ENCODE measurements at regions not wholly inside any gene's neighbourhood (a gene's known extent, or its start where the extent isn't known, plus 50 kb on each side); places are given as distances from the start of the nearest gene placed in this dataset.
"Not testable (repeated sequence)": the region's sequence is repeated elsewhere in the genome, so short reads cannot be mapped to it uniquely, and the experiment has no call there.

- POLR2A ChIA-PET, result no interaction called here
- Mint-ChIP-seq H3K9me3 (peaks cover 5 to 28% (median 16%) of the 10 kb centered on the region in 11 donors), H3K4me3 (no peak overlapping the region)
Measured at GRCh38 chr1:73327180-73327793, 870.7 kb downstream of the LRRIQ3 start.

GRCh38 chr1:73326663-73327062, 871.3 kb downstream of the LRRIQ3 start:
- Mint-ChIP-seq H3K36me3 (no peaks in the 10 kb centered on the region), H3K4me1 (no peaks in the 10 kb centered on the region), H3K27ac (no peak overlapping the region), H3K4me3 (no peak overlapping the region), H3K27me3 (no peaks in the 10 kb centered on the region), H3K9me3 (peaks cover 3 to 25% (median 13%) of the 10 kb centered on the region in 11 donors)
- Histone ChIP-seq H3K4me1 (ENCODE audit: control insufficient read depth in 2 of 2, insufficient read depth in 2 of 2, low read length in 2 of 2) (no peaks in the 10 kb centered on the region), H3K9me3 (ENCODE audit: control insufficient read depth in 2 of 3, low read length in 3 of 3) (peaks cover 0 to 13% (median 0%) of the 10 kb centered on the region in 3 experiments), H3K4me3 (ENCODE audit: low read length) (no peak overlapping the region), H3K27ac (ENCODE audit: low read depth, low read length) (no peak overlapping the region), H3K36me3 (ENCODE audit: control insufficient read depth in 2 of 3, insufficient read depth in 3 of 3, low read length in 3 of 3) (no peaks in the 10 kb centered on the region), H3K27me3 (ENCODE audit: control insufficient read depth in 2 of 2, insufficient read depth in 2 of 2, low read length in 2 of 2) (no peaks in the 10 kb centered on the region)
- ChIA-PET CTCF (no interaction called here), POLR2A (no interaction called here)
- intact Hi-C loops (cut with micrococcal nuclease), result no loop called here
- ATAC-seq, result no peak
- no peak for DNase-seq

More at GRCh38 chr1:73327180-73327793, 870.7 kb downstream of the LRRIQ3 start:
- Histone ChIP-seq H3K27me3 (ENCODE audit: control insufficient read depth in 2 of 2, insufficient read depth in 2 of 2, low read length in 2 of 2) (no peaks in the 10 kb centered on the region), H3K4me1 (ENCODE audit: control insufficient read depth in 2 of 2, insufficient read depth in 2 of 2, low read length in 2 of 2) (no peaks in the 10 kb centered on the region), H3K9me3 (ENCODE audit: control insufficient read depth in 2 of 3, low read length in 3 of 3) (peaks cover 0 to 13% (median 0%) of the 10 kb centered on the region in 3 experiments), H3K27ac (ENCODE audit: low read depth, low read length) (no peak overlapping the region), H3K4me3 (ENCODE audit: low read length) (no peak overlapping the region), H3K36me3 (ENCODE audit: control insufficient read depth in 2 of 3, insufficient read depth in 3 of 3, low read length in 3 of 3) (no peaks in the 10 kb centered on the region)
- H3K27ac Mint-ChIP-seq, result no peak overlapping the region
- H3K27me3 Mint-ChIP-seq, result no peaks in the 10 kb centered on the region
- CTCF ChIA-PET, result no interaction called here
- DNase-seq, result no peak
- no peaks in the 10 kb centered on the region for H3K4me1 Mint-ChIP-seq
- H3K36me3 Mint-ChIP-seq, result no peaks in the 10 kb centered on the region
- intact Hi-C loops (cut with micrococcal nuclease), result no loop called here
- peak; percentile 14 for ATAC-seq

GRCh38 chr1:73310797-73311381, 887.1 kb downstream of the LRRIQ3 start:
- intact Hi-C loops (cut with micrococcal nuclease), result no loop called here
- ChIA-PET POLR2A (no interaction called here), CTCF (no interaction called here)
- Mint-ChIP-seq H3K4me3 (no peak overlapping the region), H3K27me3 (no peaks in the 10 kb centered on the region), H3K27ac (peak overlapping the region in 1 of 9 donors; percentile 6), H3K4me1 (no peaks in the 10 kb centered on the region), H3K36me3 (peaks cover 0 to 6% (median 0%) of the 10 kb centered on the region in 5 donors), H3K9me3 (peaks cover 0 to 21% (median 2%) of the 10 kb centered on the region in 11 donors)
- H3K27ac ChIP-seq (ENCODE audit: low read depth, low read length), result no peak overlapping the region
- H3K9me3 ChIP-seq (ENCODE audit: control insufficient read depth in 2 of 3, low read length in 3 of 3), result no peaks in the 10 kb centered on the region
- no peak for ATAC-seq
- H3K4me3 ChIP-seq (ENCODE audit: low read length), result no peak overlapping the region
- no peaks in the 10 kb centered on the region for H3K27me3 ChIP-seq (ENCODE audit: control insufficient read depth in 2 of 2, insufficient read depth in 2 of 2, low read length in 2 of 2)
- no peaks in the 10 kb centered on the region for H3K36me3 ChIP-seq (ENCODE audit: control insufficient read depth in 2 of 3, insufficient read depth in 3 of 3, low read length in 3 of 3)
- H3K4me1 ChIP-seq (ENCODE audit: control insufficient read depth in 2 of 2, insufficient read depth in 2 of 2, low read length in 2 of 2), result no peaks in the 10 kb centered on the region
- DNase-seq, result no peak

- Histone ChIP-seq H3K27me3 (ENCODE audit: control insufficient read depth in 2 of 2, insufficient read depth in 2 of 2, low read length in 2 of 2) (no peaks in the 10 kb centered on the region), H3K36me3 (ENCODE audit: control insufficient read depth in 2 of 3, insufficient read depth in 3 of 3, low read length in 3 of 3) (no peaks in the 10 kb centered on the region), H3K4me3 (ENCODE audit: low read length) (no peak overlapping the region), H3K4me1 (ENCODE audit: control insufficient read depth in 2 of 2, insufficient read depth in 2 of 2, low read length in 2 of 2) (no peaks in the 10 kb centered on the region), H3K27ac (ENCODE audit: low read depth, low read length) (no peak overlapping the region), H3K9me3 (ENCODE audit: control insufficient read depth in 2 of 3, low read length in 3 of 3) (no peaks in the 10 kb centered on the region)
- no peak overlapping the region for H3K4me3 Mint-ChIP-seq
- ATAC-seq, result no peak
- no peak for DNase-seq
- ChIA-PET POLR2A (no interaction called here), CTCF (no interaction called here)
- no peaks in the 10 kb centered on the region for H3K27me3 Mint-ChIP-seq
- peaks cover 0 to 6% (median 0%) of the 10 kb centered on the region in 5 donors for H3K36me3 Mint-ChIP-seq
- intact Hi-C loops (cut with micrococcal nuclease), result no loop called here
- H3K27ac Mint-ChIP-seq, result no peak overlapping the region
- H3K9me3 Mint-ChIP-seq, result peaks cover 0 to 6% (median 1%) of the 10 kb centered on the region in 11 donors
- H3K4me1 Mint-ChIP-seq, result no peaks in the 10 kb centered on the region
Measured at GRCh38 chr1:73306899-73307555, 890.9 kb downstream of the LRRIQ3 start.

GRCh38 chr1:73273886-73274285, 924.1 kb downstream of the LRRIQ3 start:
- H3K27ac Mint-ChIP-seq, result no peak overlapping the region
- H3K4me3 Mint-ChIP-seq, result no peak overlapping the region
- ChIA-PET POLR2A (no interaction called here), CTCF (no interaction called here)
- peaks cover 0 to 3% (median 0%) of the 10 kb centered on the region in 5 donors for H3K36me3 Mint-ChIP-seq
- Histone ChIP-seq H3K36me3 (ENCODE audit: control insufficient read depth in 2 of 3, insufficient read depth in 3 of 3, low read length in 3 of 3) (no peaks in the 10 kb centered on the region), H3K27ac (ENCODE audit: low read depth, low read length) (no peak overlapping the region), H3K27me3 (ENCODE audit: control insufficient read depth in 2 of 2, insufficient read depth in 2 of 2, low read length in 2 of 2) (no peaks in the 10 kb centered on the region), H3K9me3 (ENCODE audit: control insufficient read depth in 2 of 3, low read length in 3 of 3) (no peaks in the 10 kb centered on the region), H3K4me1 (ENCODE audit: control insufficient read depth in 2 of 2, insufficient read depth in 2 of 2, low read length in 2 of 2) (no peaks in the 10 kb centered on the region), H3K4me3 (ENCODE audit: low read length) (no peak overlapping the region)
- peaks cover 2 to 34% (median 14%) of the 10 kb centered on the region in 11 donors for H3K9me3 Mint-ChIP-seq
- no peaks in the 10 kb centered on the region for H3K4me1 Mint-ChIP-seq
- DNase-seq, result no peak
- intact Hi-C loops (cut with micrococcal nuclease), result no loop called here
- H3K27me3 Mint-ChIP-seq, result no peaks in the 10 kb centered on the region
- ATAC-seq, result no peak

GRCh38 chr1:73245196-73245595, 952.8 kb downstream of the LRRIQ3 start:
- H3K4me1 ChIP-seq (ENCODE audit: control insufficient read depth in 2 of 2, insufficient read depth in 2 of 2, low read length in 2 of 2); H3K4me1 Mint-ChIP-seq; H3K27me3 ChIP-seq (ENCODE audit: control insufficient read depth in 2 of 2, insufficient read depth in 2 of 2, low read length in 2 of 2); H3K36me3 ChIP-seq (ENCODE audit: control insufficient read depth in 2 of 3, insufficient read depth in 3 of 3, low read length in 3 of 3); H3K27ac ChIP-seq (ENCODE audit: low read depth, low read length); H3K4me3 Mint-ChIP-seq; H3K27me3 Mint-ChIP-seq; H3K4me3 ChIP-seq (ENCODE audit: low read length); POLR2A ChIA-PET; H3K27ac Mint-ChIP-seq; intact Hi-C loops (cut with micrococcal nuclease); H3K36me3 Mint-ChIP-seq; CTCF ChIA-PET; H3K9me3 ChIP-seq (ENCODE audit: control insufficient read depth in 2 of 3, low read length in 3 of 3); ATAC-seq; DNase-seq: not testable (repeated sequence)
- H3K9me3 Mint-ChIP-seq, result peaks cover 7 to 48% (median 14%) of the 10 kb centered on the region in 11 donors
